ENCODE measurements at regions not wholly inside any gene's neighbourhood (a gene's known extent, or its start where the extent isn't known, plus 50 kb on each side); places are given as distances from the start of the nearest gene placed in this dataset.

GRCh38 chr15:46808834-46809233 is 908.5 kb upstream of the SEMA6D start:
- H3K4me3 ChIP-seq (ENCODE audit: low read depth, poor library complexity, severe bottlenecking) = no peak overlapping the region
- 8 to 20% methylated on average over 1 of the region's 1 CpG for WGBS, 2 donors
- TF ChIP-seq POLR2A (IDR thresholded peaks at IDR 0.05) = no peak
- no peak for TF ChIP-seq CTCF (IDR thresholded peaks at IDR 0.05)
- no peak for DNase-seq (ENCODE audit: low spot score in 2 of 2)
- intact Hi-C loops (cut with DNase I; ENCODE audit: low total_unique reads) = no loop called here

GRCh38 chr15:46815240-46815639 is 902.1 kb upstream of the SEMA6D start:
- intact Hi-C loops (cut with DNase I; ENCODE audit: low total_unique reads) = no loop called here
- H3K4me3 ChIP-seq (ENCODE audit: low read depth, poor library complexity, severe bottlenecking) = no peak overlapping the region
- no peak for DNase-seq (ENCODE audit: low spot score in 2 of 2)
- 46 to 59% methylated on average over 4 of the region's 4 CpGs for WGBS, 2 donors
- TF ChIP-seq POLR2A (IDR thresholded peaks at IDR 0.05) = no peak
- TF ChIP-seq CTCF (IDR thresholded peaks at IDR 0.05) = no peak

GRCh38 chr15:46815765-46816164 is 901.5 kb upstream of the SEMA6D start:
- TF ChIP-seq POLR2A (IDR thresholded peaks at IDR 0.05) (no peak), CTCF (IDR thresholded peaks at IDR 0.05) (no peak)
- intact Hi-C loops (cut with DNase I; ENCODE audit: low total_unique reads) = no loop called here
- DNase-seq (ENCODE audit: low spot score in 2 of 2) = no peak
- WGBS, 2 donors = 77 to 100% methylated on average over 1 of the region's 1 CpG
- H3K4me3 ChIP-seq (ENCODE audit: low read depth, poor library complexity, severe bottlenecking) = no peak overlapping the region

GRCh38 chr15:46848704-46849103 is 868.6 kb upstream of the SEMA6D start:
- no peak for TF ChIP-seq CTCF (IDR thresholded peaks at IDR 0.05)
- no peak for TF ChIP-seq POLR2A (IDR thresholded peaks at IDR 0.05)
- no peak overlapping the region for H3K4me3 ChIP-seq (ENCODE audit: low read depth, poor library complexity, severe bottlenecking)
- DNase-seq (ENCODE audit: low spot score in 2 of 2) = no peak
- intact Hi-C loops (cut with DNase I; ENCODE audit: low total_unique reads) = no loop called here
- WGBS, 2 donors = 29 to 78% methylated on average over 1 of the region's 1 CpG

GRCh38 chr15:46853600-46853999 is 863.7 kb upstream of the SEMA6D start:
- H3K4me3 ChIP-seq (ENCODE audit: low read depth, poor library complexity, severe bottlenecking) = no peak overlapping the region
- no peak for DNase-seq (ENCODE audit: low spot score in 2 of 2)
- WGBS, 2 donors = 57 to 72% methylated on average over 2 of the region's 2 CpGs
- intact Hi-C loops (cut with DNase I; ENCODE audit: low total_unique reads) = no loop called here
- TF ChIP-seq CTCF (IDR thresholded peaks at IDR 0.05) (no peak), POLR2A (IDR thresholded peaks at IDR 0.05) (no peak)

- TF ChIP-seq POLR2A (IDR thresholded peaks at IDR 0.05) = no peak
- TF ChIP-seq CTCF (IDR thresholded peaks at IDR 0.05) = no peak
Measured at GRCh38 chr15:46854564-46854963, 862.7 kb upstream of the SEMA6D start.

More at GRCh38 chr15:46854564-46854963, 862.7 kb upstream of the SEMA6D start:
- intact Hi-C loops (cut with DNase I; ENCODE audit: low total_unique reads) = no loop called here
- H3K4me3 ChIP-seq (ENCODE audit: low read depth, poor library complexity, severe bottlenecking) = no peak overlapping the region
- no peak for DNase-seq (ENCODE audit: low spot score in 2 of 2)

Measured in lower leg skin (tissue), 4 donors.